HG03135 (cell line): ENCODE measurements at regions not wholly inside any gene's neighbourhood (a gene's known extent, or its start where the extent isn't known, plus 50 kb on each side); places are given as distances from the start of the nearest gene placed in this dataset.
"Not testable (repeated sequence)": the region's sequence is repeated elsewhere in the genome, so short reads cannot be mapped to it uniquely, and the experiment has no call there.

Experiments used
- ATAC-seq: cut with Tn5 transposase; IDR thresholded peaks from one replicate; pipeline ENCODE4 v1.9.1; 2021; ENCODE audit warnings: mild to moderate bottlenecking, moderate library complexity; ENCODE audit not compliant: unreplicated experiment

- ATAC-seq = no peak
Measured at GRCh38 chr22:49408102-49408836, 419.4 kb downstream of the BRD1 start.

DNA sequence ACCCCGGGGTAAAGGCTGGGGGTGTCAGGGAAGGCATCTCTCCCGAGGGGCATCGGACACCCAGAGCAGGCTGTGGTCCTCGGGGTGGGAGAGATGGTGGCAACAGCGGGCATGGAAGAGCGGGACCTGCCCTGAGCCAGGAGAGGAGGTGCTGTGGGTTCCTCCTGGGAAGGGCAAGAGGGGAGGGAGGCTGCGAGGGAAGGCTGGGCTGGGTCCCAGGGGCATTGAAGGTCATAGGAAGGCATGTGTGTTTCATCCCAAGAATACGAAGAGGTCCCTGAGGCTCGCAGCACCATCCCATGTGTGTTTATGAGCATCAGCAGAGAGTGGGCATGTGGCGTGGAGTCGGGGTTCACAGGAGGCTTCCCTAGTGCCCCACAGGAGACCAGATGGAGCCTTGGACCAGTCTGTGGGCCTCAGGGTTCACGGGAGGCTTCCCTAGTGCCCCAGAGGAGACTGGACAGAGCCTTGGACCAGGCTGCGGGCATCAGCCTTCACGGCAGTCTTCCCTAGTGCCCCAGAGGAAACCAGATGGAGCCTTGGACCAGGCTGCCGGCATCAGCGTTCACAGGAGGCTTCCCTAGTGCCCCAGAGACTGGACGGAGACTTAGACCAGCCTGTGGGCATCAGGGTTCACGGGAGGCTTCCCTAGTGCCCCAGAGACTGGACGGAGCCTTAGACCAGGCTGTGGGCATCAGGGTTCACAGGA lies 420.6 kb downstream of the BRD1 start:
- no peak for ATAC-seq

DNA sequence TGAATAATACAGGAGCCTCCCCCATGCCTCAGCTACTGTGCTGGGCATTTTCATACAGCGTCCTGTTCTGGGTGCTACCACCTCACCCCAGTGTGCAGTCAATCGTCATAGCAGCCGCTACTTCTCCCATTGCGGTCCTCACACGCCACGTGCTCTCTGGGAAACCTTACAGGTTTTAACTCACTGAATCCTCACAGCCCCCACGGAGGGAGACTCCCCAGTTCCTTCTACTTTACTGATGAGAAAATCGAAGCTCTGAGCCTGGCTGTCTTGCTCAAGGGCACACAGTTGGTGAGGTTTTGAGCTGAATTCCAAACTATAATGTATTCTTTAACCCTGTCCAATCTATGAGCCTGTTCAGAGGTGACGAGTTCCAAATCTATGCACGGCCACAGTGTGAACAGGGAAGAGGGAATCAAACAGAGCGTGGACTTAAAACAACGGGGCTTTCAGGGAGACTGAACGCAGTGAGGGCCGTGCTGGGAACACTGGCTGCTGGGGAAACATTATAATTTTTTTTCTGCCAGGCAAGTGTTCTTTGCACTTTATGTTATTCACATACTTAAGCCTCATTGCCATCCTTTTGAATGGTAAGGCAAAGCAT lies 421.5 kb downstream of the BRD1 start:
- no peak for ATAC-seq

DNA sequence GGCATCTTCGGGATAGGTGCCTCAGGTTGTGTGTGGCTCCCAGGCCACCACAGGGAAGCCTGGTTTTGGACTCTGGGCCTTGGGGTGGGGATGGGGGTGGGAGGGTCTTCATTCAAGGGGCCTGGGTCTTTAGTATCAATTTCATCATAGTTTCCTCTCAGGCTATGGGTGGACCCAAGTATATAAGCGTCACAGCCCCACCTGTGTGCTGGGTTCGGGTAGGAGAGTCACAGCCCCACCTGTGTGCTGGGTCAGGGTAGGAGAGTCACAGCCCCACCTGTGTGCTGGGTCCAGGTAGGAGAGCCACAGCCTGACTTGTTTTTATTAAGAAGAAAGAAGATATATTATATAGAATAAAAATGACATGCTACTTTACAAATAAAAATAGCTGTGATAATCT lies 422.1 kb downstream of the BRD1 start:
- ATAC-seq = no peak

DNA sequence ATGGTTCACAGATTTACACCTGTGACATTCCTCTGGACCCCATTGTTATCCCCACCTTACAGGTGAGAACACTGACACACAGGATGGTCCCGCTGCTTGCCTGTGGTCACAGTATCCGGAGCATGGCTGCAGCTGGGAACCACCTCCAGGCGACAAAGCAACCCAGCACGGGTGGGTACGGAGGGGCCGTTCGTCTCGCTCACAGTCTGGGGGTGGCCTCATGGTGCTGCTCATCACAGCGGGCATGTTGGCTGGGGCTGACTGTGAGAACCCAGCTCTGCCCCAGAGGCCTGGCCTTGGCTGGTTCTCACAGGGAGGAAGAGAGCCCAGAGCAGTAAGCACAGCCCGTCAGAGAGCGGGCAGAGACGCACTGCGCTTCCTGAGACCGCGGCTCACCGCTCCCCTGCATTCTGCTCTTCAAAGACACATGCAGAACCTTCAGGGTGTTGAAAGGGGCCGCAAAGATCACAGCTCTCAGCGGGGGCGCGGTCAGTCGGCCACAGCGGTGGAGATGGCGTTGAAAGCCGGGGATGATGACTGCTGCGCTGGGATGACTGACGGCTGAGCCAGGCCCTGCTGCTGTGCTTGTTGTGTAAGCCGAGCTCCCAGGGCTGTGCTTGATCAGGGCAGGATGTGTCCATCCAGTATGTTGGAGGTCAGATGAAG lies 423.0 kb downstream of the BRD1 start:
- no peak for ATAC-seq

- no peak for ATAC-seq
Measured at GRCh38 chr22:49404020-49404419, 423.7 kb downstream of the BRD1 start.

- ATAC-seq = no peak
Measured at GRCh38 chr22:49403102-49403501, 424.6 kb downstream of the BRD1 start.

DNA sequence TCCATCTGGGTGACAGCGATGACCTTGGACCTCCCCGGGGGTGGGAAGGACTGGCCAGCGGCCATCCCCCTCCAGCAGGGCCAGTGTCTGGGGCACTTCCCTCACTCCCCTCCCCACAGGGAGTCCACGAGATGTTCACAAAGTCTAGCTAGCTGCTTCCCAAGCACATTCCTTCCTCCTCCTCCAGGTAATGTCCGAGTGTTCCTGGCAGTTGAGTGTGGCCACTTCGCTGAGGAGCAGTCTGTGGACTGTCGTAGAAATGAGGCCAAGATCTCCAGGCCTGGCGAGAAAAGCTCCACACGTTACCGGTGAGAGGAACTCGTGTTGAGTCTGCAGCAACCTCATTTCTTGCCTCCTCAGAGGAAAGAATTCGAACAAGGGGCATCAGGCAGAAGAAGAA lies 425.5 kb downstream of the BRD1 start:
- no peak for ATAC-seq

DNA sequence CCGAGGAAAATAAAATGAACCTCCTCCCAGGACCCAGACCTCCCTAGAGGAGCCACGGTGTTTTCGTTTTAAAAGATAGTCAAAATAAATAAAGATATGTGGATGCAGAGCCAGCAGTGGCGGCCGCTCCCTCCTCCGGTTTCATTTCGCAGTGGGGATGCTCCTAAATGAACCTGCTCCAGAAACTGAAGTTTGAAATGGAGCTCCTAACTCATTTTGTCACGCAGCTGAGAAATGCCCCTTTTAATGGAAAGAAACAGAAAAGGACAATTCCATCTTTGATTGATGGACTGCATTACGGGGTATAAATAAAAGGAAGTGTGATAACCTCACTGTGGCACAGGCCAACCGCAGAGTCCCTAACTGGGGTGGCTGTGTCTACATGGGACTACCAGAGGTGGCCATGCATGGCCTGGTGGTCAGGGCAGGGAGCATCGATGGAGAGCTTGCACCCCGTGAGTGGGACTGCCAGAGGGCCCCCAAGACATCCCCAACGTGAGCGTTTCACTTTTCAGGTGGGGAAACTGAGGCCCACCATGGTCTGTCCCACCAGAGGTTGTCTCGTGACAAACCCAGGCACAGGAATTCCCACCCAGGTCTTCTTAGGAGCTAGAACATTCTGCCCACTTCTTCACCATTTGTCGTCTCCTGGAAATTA lies 426.6 kb downstream of the BRD1 start:
- no peak for ATAC-seq

- ATAC-seq = no peak
Measured at GRCh38 chr22:49400136-49400940, 427.3 kb downstream of the BRD1 start.

DNA sequence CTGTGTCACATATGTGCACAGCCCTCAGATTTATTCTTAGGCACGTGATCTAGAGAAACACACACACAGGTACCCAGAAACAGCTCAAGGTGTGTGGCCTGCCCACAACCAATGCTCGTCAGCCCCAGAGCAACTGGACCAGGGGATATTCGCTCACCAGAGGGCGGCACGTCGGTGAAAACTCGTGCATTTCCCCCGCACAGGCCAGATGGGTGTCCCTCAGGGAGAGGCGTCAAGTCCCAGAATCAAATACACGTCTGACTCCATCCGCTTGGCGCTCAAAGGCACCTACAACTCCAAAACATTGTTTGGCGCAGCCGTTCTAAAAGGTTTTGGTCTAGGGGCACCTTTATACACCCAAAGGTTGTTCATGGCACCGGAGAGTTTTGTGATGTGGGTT lies 429.0 kb downstream of the BRD1 start:
- no peak for ATAC-seq

- ATAC-seq = no peak
Measured at GRCh38 chr22:49398115-49398514, 429.6 kb downstream of the BRD1 start.

DNA sequence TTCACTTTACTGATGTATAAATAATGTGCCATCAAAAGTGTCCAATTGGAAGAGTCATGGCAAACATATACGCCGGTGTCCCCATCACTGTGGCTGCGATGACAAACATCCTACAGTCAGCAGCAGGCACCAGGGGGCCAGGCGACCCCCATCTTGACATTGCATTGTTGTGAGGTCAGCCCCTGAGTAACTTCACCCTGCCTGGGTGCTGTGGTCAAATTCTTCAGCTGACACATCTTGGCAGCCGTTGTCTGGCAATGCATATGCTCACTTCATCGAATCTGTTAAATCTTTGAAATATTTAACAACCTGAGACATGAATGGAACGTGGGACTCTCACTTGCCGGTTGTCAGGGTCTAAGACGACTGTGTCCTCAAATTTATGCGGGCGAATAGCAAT lies 430.9 kb downstream of the BRD1 start:
- no peak for ATAC-seq

GRCh38 chr22:49395617-49396016 lies 432.1 kb downstream of the BRD1 start:
- no peak for ATAC-seq

DNA sequence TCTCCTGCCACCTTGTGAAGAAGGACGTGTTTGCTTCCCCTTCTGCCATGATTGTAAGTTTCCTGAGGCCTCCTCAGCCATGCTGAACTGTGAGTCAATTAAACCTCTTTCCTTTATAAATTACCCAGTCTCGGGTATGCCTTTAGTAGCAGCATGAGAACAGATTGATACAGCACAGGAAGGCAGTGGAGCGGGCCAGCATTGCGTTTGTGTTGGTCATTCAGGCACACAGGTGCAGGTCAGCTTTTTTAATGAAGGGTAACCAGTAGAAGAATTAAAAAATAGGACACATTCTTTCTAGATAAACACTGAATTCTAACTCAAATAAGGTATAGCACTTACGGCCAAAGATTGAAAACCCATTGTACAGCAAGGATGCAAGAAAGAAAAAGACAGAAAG lies 432.6 kb downstream of the BRD1 start:
- ATAC-seq = not testable (repeated sequence)

- no peak for ATAC-seq
Measured at GRCh38 chr22:49394116-49394785, 433.4 kb downstream of the BRD1 start.

DNA sequence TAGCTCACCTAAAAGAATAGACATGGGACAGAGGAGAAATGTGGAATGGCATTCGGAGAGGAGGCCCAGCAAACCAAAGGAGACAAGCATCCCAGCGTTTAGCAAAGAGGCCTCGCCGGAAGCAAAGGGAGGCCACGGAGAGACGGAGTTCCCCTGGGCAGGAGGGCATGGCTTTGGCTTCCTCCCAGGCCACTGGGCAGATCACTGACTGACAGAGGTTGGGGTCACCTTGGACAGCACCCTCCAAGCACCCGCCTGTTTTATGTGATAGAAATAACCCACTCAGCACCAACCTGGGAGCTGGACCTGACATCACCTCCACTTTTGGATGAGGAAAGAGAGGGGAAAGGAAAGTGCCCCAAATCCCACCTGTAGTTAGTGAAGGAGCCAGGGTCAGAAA lies 434.1 kb downstream of the BRD1 start:
- ATAC-seq = no peak

- ATAC-seq = no peak
Measured at GRCh38 chr22:49392841-49393510, 434.7 kb downstream of the BRD1 start.

DNA sequence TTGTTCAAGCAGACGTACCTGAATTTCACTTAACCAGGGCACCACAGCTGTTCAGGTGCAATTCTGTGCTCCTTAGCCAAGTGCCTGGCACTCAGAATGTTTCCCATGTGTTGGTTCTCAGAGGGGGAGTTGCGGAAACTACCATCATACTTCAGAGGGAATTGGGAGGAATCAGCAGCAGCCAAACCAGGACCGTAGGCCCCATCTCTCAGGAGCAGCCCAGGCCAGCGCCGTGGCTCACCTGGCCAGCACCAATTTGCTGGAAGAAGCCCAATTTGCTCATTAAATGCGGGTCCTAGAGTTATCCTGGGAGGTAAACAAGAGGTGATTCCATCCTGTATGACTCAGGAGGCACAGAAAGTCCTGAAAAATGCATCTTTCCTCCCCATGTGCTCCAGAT lies 435.4 kb downstream of the BRD1 start:
- no peak for ATAC-seq
